Transverse colon (tissue), 3 donors: ENCODE measurements at regions not wholly inside any gene's neighbourhood (a gene's known extent, or its start where the extent isn't known, plus 50 kb on each side); places are given as distances from the start of the nearest gene placed in this dataset.

Experiments
- CTCF ChIP-seq, 5 experiments: fragments of 200-600 bp in 3 of 5; fragments of 450-650 bp in 2 of 5; sonication (generic) in 3 of 5; IDR thresholded peaks; 1 replicate in 2 of 5; 2 replicates in 3 of 5; pipeline ENCODE4 v1.5.1; 2016 to 2017; ENCODE audit warnings: antibody characterized with exemption in 5 of 5, inconsistent platforms in 3 of 5, mild to moderate bottlenecking in 2 of 5, moderate library complexity in 1 of 5
- EP300 ChIP-seq: sonication (generic); formaldehyde crosslinking; IDR thresholded peaks from one replicate; pipeline ENCODE4 v1.6.1; 2017; ENCODE audit warnings: antibody characterized with exemption, low read depth
- POLR2A ChIP-seq: fragments of 450-650 bp; IDR thresholded peaks from one replicate; pipeline ENCODE4 v1.6.1; 2016; ENCODE audit warnings: antibody characterized with exemption, mild to moderate bottlenecking, moderate library complexity

GRCh38 chr22:44409211-44409973 is 88.6 kb downstream of the RTL6 start:
- TF ChIP-seq POLR2A (no peak), CTCF (IDR thresholded peaks at IDR 0.05) (no peak), EP300 (no peak)
